ENCODE measurements at regions not wholly inside any gene's neighbourhood (a gene's known extent, or its start where the extent isn't known, plus 50 kb on each side); places are given as distances from the start of the nearest gene placed in this dataset.

- H3K9me3 ChIP-seq (ENCODE audit: control insufficient read depth, insufficient read depth, low read length), result no peaks in the 10 kb centered on the region
- no peaks in the 10 kb centered on the region for H3K36me3 ChIP-seq (ENCODE audit: control insufficient read depth, low read length)
- H3K27me3 ChIP-seq (ENCODE audit: control insufficient read depth, low read length), result no peaks in the 10 kb centered on the region
- H3K4me2 ChIP-seq (ENCODE audit: low read length), result no peak overlapping the region
- H4K20me1 ChIP-seq (ENCODE audit: control insufficient read depth, insufficient read depth, low read depth, low read length), result no peaks in the 10 kb centered on the region
- no peaks in the 10 kb centered on the region for H3K79me2 ChIP-seq (ENCODE audit: control insufficient read depth, low read length)
- no peak overlapping the region for H3K4me3 ChIP-seq (ENCODE audit: low read length)
- no peak overlapping the region for H3K27ac ChIP-seq (ENCODE audit: low read depth, low read length)
- no peaks in the 10 kb centered on the region for H3F3A ChIP-seq (ENCODE audit: control insufficient read depth, insufficient read depth)
- H3K9me2 ChIP-seq (replicated peaks; ENCODE audit: control insufficient read depth, low read length), result no peaks in the 10 kb centered on the region
- no peaks in the 10 kb centered on the region for H3K4me1 ChIP-seq (ENCODE audit: control insufficient read depth, low read length)
- TF ChIP-seq EZH2phosphoT487 (IDR thresholded peaks at IDR 0.05; ENCODE audit: borderline replicate concordance, low read length), result no peak
- no peak for TF ChIP-seq CTCF (IDR thresholded peaks at IDR 0.05; ENCODE audit: low read depth, low read length, poor library complexity, severe bottlenecking)
Observed at GRCh38 chr2:115921541-115921940, 1479.1 kb downstream of the DPP10 start.

DNA sequence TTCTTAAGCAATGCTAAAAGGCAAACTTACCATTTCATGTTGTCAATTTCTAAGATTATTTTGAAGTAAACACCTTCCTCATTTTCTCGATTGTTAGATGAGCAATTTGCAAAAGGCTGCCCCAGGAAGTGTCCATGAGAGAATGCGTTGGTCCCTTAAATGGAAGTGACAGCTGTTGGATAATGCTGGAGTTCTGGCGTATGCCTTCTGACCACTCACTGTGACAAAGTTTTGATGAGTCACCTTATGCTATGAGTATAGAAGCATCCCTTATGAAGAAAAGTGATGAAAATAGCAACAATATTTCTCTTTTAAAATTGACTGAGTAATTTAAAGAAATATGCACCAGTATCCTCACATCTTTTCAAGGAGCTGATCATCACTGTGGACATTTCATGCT is 1497.5 kb downstream of the DPP10 start:
- Histone ChIP-seq H3K27ac (ENCODE audit: low read depth, low read length) (no peak overlapping the region), H3K36me3 (ENCODE audit: control insufficient read depth, low read length) (no peaks in the 10 kb centered on the region), H3K4me1 (ENCODE audit: control insufficient read depth, low read length) (no peaks in the 10 kb centered on the region), H4K20me1 (ENCODE audit: control insufficient read depth, insufficient read depth, low read depth, low read length) (no peaks in the 10 kb centered on the region), H3K9me2 (replicated peaks; ENCODE audit: control insufficient read depth, low read length) (no peaks in the 10 kb centered on the region), H3K9me3 (ENCODE audit: control insufficient read depth, insufficient read depth, low read length) (no peaks in the 10 kb centered on the region), H3K79me2 (ENCODE audit: control insufficient read depth, low read length) (no peaks in the 10 kb centered on the region), H3K27me3 (ENCODE audit: control insufficient read depth, low read length) (no peaks in the 10 kb centered on the region), H3K4me2 (ENCODE audit: low read length) (no peak overlapping the region), H3F3A (ENCODE audit: control insufficient read depth, insufficient read depth) (no peaks in the 10 kb centered on the region), H3K4me3 (ENCODE audit: low read length) (no peak overlapping the region)
- TF ChIP-seq CTCF (IDR thresholded peaks at IDR 0.05; ENCODE audit: low read depth, low read length, poor library complexity, severe bottlenecking) (no peak), EZH2phosphoT487 (IDR thresholded peaks at IDR 0.05; ENCODE audit: borderline replicate concordance, low read length) (no peak)

GRCh38 chr2:115942800-115943199 is 1500.4 kb downstream of the DPP10 start:
- TF ChIP-seq CTCF (IDR thresholded peaks at IDR 0.05; ENCODE audit: low read depth, low read length, poor library complexity, severe bottlenecking) (no peak), EZH2phosphoT487 (IDR thresholded peaks at IDR 0.05; ENCODE audit: borderline replicate concordance, low read length) (no peak)
- H3K9me3 ChIP-seq (ENCODE audit: control insufficient read depth, insufficient read depth, low read length), result no peaks in the 10 kb centered on the region
- no peaks in the 10 kb centered on the region for H3K36me3 ChIP-seq (ENCODE audit: control insufficient read depth, low read length)
- H3K27ac ChIP-seq (ENCODE audit: low read depth, low read length), result no peak overlapping the region
- no peak overlapping the region for H3K4me2 ChIP-seq (ENCODE audit: low read length)
- no peaks in the 10 kb centered on the region for H4K20me1 ChIP-seq (ENCODE audit: control insufficient read depth, insufficient read depth, low read depth, low read length)
- H3K4me3 ChIP-seq (ENCODE audit: low read length), result no peak overlapping the region
- no peaks in the 10 kb centered on the region for H3K9me2 ChIP-seq (replicated peaks; ENCODE audit: control insufficient read depth, low read length)
- no peaks in the 10 kb centered on the region for H3K79me2 ChIP-seq (ENCODE audit: control insufficient read depth, low read length)
- H3K27me3 ChIP-seq (ENCODE audit: control insufficient read depth, low read length), result no peaks in the 10 kb centered on the region
- H3K4me1 ChIP-seq (ENCODE audit: control insufficient read depth, low read length), result no peaks in the 10 kb centered on the region
- no peaks in the 10 kb centered on the region for H3F3A ChIP-seq (ENCODE audit: control insufficient read depth, insufficient read depth)

GRCh38 chr2:115946341-115946740 is 1503.9 kb downstream of the DPP10 start:
- TF ChIP-seq CTCF (IDR thresholded peaks at IDR 0.05; ENCODE audit: low read depth, low read length, poor library complexity, severe bottlenecking) (no peak), EZH2phosphoT487 (IDR thresholded peaks at IDR 0.05; ENCODE audit: borderline replicate concordance, low read length) (no peak)
- no peaks in the 10 kb centered on the region for H3K9me3 ChIP-seq (ENCODE audit: control insufficient read depth, insufficient read depth, low read length)
- no peak overlapping the region for H3K27ac ChIP-seq (ENCODE audit: low read depth, low read length)
- no peaks in the 10 kb centered on the region for H4K20me1 ChIP-seq (ENCODE audit: control insufficient read depth, insufficient read depth, low read depth, low read length)
- H3K9me2 ChIP-seq (replicated peaks; ENCODE audit: control insufficient read depth, low read length), result no peaks in the 10 kb centered on the region
- H3K4me1 ChIP-seq (ENCODE audit: control insufficient read depth, low read length), result no peaks in the 10 kb centered on the region
- H3K4me3 ChIP-seq (ENCODE audit: low read length), result no peak overlapping the region
- H3K36me3 ChIP-seq (ENCODE audit: control insufficient read depth, low read length), result no peaks in the 10 kb centered on the region
- no peaks in the 10 kb centered on the region for H3K27me3 ChIP-seq (ENCODE audit: control insufficient read depth, low read length)
- no peaks in the 10 kb centered on the region for H3K79me2 ChIP-seq (ENCODE audit: control insufficient read depth, low read length)
- no peaks in the 10 kb centered on the region for H3F3A ChIP-seq (ENCODE audit: control insufficient read depth, insufficient read depth)
- no peak overlapping the region for H3K4me2 ChIP-seq (ENCODE audit: low read length)
